Loucy (cell line): ENCODE measurements at regions not wholly inside any gene's neighbourhood (a gene's known extent, or its start where the extent isn't known, plus 50 kb on each side); places are given as distances from the start of the nearest gene placed in this dataset.

ENCODE experiments used
- H2AFZ ChIP-seq: fragments of 200-600 bp; sonication (generic); 2 replicates; pipeline ENCODE4 v1.6.0; 2016; ENCODE audit warnings: antibody characterized with exemption, mild to moderate bottlenecking, low read length, moderate library complexity
- H3F3A ChIP-seq: fragments of 200-600 bp; 2 replicates; pipeline ENCODE4 v1.6.0; 2016; ENCODE audit warnings: antibody characterized with exemption, low read depth, mild to moderate bottlenecking
- H3K27me3 ChIP-seq: fragments of 200-600 bp; sonication (generic); 2 replicates; pipeline ENCODE4 v1.6.1; 2014; ENCODE audit warnings: low read length, mild to moderate bottlenecking; ENCODE audit not compliant: insufficient read depth, poor library complexity, severe bottlenecking
- H3K36me3 ChIP-seq: fragments of 200-600 bp; sonication (generic); 2 replicates; pipeline ENCODE4 v1.6.1; 2016; ENCODE audit warnings: low read length; ENCODE audit not compliant: insufficient read depth
- H3K4me1 ChIP-seq: fragments of 200-600 bp; sonication (generic); 2 replicates; pipeline ENCODE4 v1.5.1; 2014; ENCODE audit warnings: low read length, mild to moderate bottlenecking; ENCODE audit not compliant: insufficient read depth, poor library complexity, severe bottlenecking
- H3K4me2 ChIP-seq: fragments of 200-600 bp; sonication (generic); 2 replicates; pipeline ENCODE4 v1.6.0; 2014; ENCODE audit warnings: antibody characterized with exemption, low read length, low read depth, mild to moderate bottlenecking; ENCODE audit not compliant: poor library complexity, severe bottlenecking
- H3K4me3 ChIP-seq: fragments of 200-600 bp; sonication (generic); 2 replicates; pipeline ENCODE4 v1.5.1; 2014; ENCODE audit warnings: low read length, mild to moderate bottlenecking, mixed read lengths; ENCODE audit not compliant: poor library complexity, severe bottlenecking
- H3K79me2 ChIP-seq: fragments of 200-600 bp; sonication (generic); 2 replicates; pipeline ENCODE4 v1.6.1; 2014; ENCODE audit warnings: low read length; ENCODE audit not compliant: insufficient read depth
- H3K9ac ChIP-seq: fragments of 200-600 bp; sonication (generic); 2 replicates; pipeline ENCODE4 v1.6.0; 2014; ENCODE audit warnings: mild to moderate bottlenecking, low read depth, low read length, moderate library complexity; ENCODE audit not compliant: poor library complexity, severe bottlenecking
- H3K9me2 ChIP-seq: fragments of 200-600 bp; sonication (generic); replicated peaks from 2 replicates; pipeline ENCODE4 v1.6.1; 2016; ENCODE audit warnings: low read depth, low read length, mixed read lengths
- H3K9me3 ChIP-seq: fragments of 200-600 bp; sonication (generic); 2 replicates; pipeline ENCODE4 v1.6.1; 2014; ENCODE audit warnings: mild to moderate bottlenecking, antibody characterized with exemption, low read length, low read depth; ENCODE audit not compliant: insufficient read depth
- H4K20me1 ChIP-seq: fragments of 200-600 bp; sonication (generic); 2 replicates; pipeline ENCODE4 v1.6.0; 2014; ENCODE audit warnings: antibody characterized with exemption, low read length, mild to moderate bottlenecking; ENCODE audit not compliant: insufficient read depth, poor library complexity, severe bottlenecking
- EZH2phosphoT487 ChIP-seq: fragments of 200-600 bp; IDR thresholded peaks from 2 replicates; pipeline ENCODE4 v1.6.1; 2018; ENCODE audit warnings: antibody characterized with exemption, mild to moderate bottlenecking, moderate library complexity, borderline replicate concordance
- TF ChIP-seq, protein P1 (sequence below): fragments of 200-600 bp; sonication (generic); conservative IDR thresholded peaks from 2 replicates; pipeline ENCODE4 v1.5.1; 2014; ENCODE audit warnings: mild to moderate bottlenecking, antibody characterized with exemption, low read length

DNA sequence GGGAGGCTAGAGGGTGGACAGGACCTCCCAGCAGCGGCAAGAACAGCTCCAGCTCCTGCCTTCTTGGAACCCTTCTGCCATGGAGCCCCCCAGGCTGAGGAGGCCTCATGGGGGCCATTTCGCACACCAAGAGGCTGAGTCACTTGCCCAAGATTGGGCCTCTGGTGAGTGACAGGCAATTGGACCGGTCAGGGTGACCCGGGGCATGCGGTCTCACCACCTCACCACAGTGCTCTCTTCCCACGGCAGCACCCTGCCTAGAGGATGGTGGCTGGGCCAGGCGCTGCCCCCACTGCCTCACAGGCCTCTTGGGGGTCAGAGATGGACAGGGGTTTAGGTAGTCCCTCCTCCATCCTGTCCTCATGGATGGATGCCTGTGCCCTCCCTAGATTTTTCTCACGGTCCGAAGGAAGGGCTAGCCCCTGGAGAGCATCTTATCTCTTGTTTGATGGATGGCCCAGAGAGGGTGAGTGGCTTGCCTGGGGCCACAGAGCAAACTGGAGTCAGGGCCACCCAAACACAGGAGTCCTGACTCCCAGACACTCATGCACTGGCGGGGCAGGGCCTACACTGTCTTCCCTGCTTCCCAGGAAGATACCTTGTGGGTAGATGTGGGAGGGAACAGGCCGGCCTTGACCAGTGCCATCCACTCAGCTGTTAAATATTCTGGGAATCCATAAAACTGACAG lies 119.2 kb downstream of the INHBB start:
- Histone ChIP-seq H3K9me3 (no peaks in the 10 kb centered on the region), H3K9me2 (no peaks in the 10 kb centered on the region), H3K9ac (no peak overlapping the region), H3K27me3 (no peaks in the 10 kb centered on the region), H3K4me1 (no peaks in the 10 kb centered on the region), H3F3A (no peaks in the 10 kb centered on the region), H3K4me3 (no peak overlapping the region), H2AFZ (no peak overlapping the region), H3K4me2 (no peak overlapping the region), H3K36me3 (no peaks in the 10 kb centered on the region), H4K20me1 (no peaks in the 10 kb centered on the region), H3K79me2 (no peaks in the 10 kb centered on the region)
- TF ChIP-seq EZH2phosphoT487: no peak
- TF ChIP-seq, protein P1, sequence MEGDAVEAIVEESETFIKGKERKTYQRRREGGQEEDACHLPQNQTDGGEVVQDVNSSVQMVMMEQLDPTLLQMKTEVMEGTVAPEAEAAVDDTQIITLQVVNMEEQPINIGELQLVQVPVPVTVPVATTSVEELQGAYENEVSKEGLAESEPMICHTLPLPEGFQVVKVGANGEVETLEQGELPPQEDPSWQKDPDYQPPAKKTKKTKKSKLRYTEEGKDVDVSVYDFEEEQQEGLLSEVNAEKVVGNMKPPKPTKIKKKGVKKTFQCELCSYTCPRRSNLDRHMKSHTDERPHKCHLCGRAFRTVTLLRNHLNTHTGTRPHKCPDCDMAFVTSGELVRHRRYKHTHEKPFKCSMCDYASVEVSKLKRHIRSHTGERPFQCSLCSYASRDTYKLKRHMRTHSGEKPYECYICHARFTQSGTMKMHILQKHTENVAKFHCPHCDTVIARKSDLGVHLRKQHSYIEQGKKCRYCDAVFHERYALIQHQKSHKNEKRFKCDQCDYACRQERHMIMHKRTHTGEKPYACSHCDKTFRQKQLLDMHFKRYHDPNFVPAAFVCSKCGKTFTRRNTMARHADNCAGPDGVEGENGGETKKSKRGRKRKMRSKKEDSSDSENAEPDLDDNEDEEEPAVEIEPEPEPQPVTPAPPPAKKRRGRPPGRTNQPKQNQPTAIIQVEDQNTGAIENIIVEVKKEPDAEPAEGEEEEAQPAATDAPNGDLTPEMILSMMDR: no peak

DNA sequence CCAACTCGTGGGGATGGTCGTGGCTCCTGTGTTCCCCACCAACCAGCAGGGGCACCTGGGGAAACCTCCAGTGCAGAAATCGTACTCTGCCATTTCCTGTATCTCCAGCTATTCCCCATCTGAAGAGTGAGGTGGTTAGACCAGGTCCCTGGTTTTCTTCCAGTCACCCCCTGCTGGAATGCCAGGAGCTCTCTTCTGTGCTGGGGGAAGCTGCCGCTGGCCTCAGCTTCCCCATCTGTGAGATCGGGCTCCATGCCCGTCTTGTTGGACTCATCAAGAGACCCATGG lies 119.7 kb downstream of the INHBB start:
- Histone ChIP-seq H3K79me2 (no peaks in the 10 kb centered on the region), H4K20me1 (no peaks in the 10 kb centered on the region), H3K27me3 (no peaks in the 10 kb centered on the region), H3K4me1 (no peaks in the 10 kb centered on the region), H3K36me3 (no peaks in the 10 kb centered on the region), H3K4me3 (no peak overlapping the region), H3K9ac (no peak overlapping the region), H3F3A (no peaks in the 10 kb centered on the region), H3K9me3 (no peaks in the 10 kb centered on the region), H2AFZ (no peak overlapping the region), H3K9me2 (no peaks in the 10 kb centered on the region), H3K4me2 (no peak overlapping the region)
- TF ChIP-seq, protein P1: no peak
- no peak for TF ChIP-seq EZH2phosphoT487

DNA sequence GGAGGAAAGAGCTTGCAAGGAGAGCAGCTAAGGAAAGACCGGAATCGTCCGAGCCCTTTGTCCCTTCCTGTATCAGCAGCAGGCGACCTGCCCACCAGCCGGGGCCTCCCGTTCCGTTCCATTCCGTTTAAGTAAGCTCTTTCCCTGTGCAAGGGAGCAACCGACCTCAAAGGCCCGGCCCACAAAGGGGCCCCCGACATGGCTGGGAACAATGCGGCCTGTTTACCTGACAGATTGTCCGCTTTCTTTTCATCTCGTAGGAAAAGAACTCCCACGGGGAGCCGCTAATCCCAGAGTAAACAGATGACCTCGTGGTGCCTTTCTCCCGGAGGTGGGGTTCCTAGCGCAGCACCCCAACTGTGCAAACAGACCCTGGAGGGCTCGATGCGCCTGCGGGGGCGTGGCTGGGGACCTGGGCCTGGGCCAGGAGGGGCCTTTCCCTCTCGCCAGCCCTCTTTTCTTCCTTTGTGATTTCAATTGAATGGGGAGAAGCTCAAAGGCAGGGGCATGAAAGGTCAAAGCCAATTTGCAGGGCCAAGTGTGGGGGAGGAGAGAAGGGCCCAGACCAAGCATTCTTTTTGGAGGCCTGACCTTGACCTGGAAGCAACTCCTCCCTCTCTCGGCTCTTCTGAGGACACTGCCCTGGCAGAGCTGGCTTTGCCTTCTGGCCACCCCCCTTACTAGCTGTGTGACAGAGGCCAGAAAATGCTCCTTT lies 120.2 kb downstream of the INHBB start:
- Histone ChIP-seq H3F3A (no peaks in the 10 kb centered on the region), H4K20me1 (no peaks in the 10 kb centered on the region), H3K4me3 (no peak overlapping the region), H3K4me1 (no peaks in the 10 kb centered on the region), H3K9me2 (no peaks in the 10 kb centered on the region), H2AFZ (no peak overlapping the region), H3K36me3 (no peaks in the 10 kb centered on the region), H3K79me2 (no peaks in the 10 kb centered on the region), H3K9ac (no peak overlapping the region), H3K4me2 (no peak overlapping the region), H3K27me3 (no peaks in the 10 kb centered on the region), H3K9me3 (no peaks in the 10 kb centered on the region)
- TF ChIP-seq, protein P1: no peak
- no peak for TF ChIP-seq EZH2phosphoT487
